Osteoblast (primary cell): ENCODE measurements at regions not wholly inside any gene's neighbourhood (a gene's known extent, or its start where the extent isn't known, plus 50 kb on each side); places are given as distances from the start of the nearest gene placed in this dataset.

Experiments used
- DNase-seq: peaks from one replicate; pipeline ENCODE4 v3.0.0; 2011; ENCODE audit warnings: low spot score, mixed read lengths; ENCODE audit not compliant: insufficient read length; ENCODE audit errors: missing footprints
- H2AFZ ChIP-seq: 2 replicates; pipeline ENCODE4 v1.6.0; 2011; ENCODE audit warnings: mild to moderate bottlenecking, low read length
- H3K27ac ChIP-seq: 2 replicates; pipeline ENCODE4 v1.5.1; 2011; ENCODE audit warnings: mild to moderate bottlenecking, low read depth, low read length, moderate library complexity
- H3K27me3 ChIP-seq: 2 replicates; pipeline ENCODE4 v1.6.0; 2012; ENCODE audit warnings: mild to moderate bottlenecking, control low read depth, inconsistent platforms, low read length, moderate library complexity; ENCODE audit not compliant: insufficient read depth
- H3K36me3 ChIP-seq: 2 replicates; pipeline ENCODE4 v1.5.1; 2011; ENCODE audit warnings: mild to moderate bottlenecking, low read length, control low read depth, moderate library complexity; ENCODE audit not compliant: insufficient read depth
- H3K4me1 ChIP-seq: 2 replicates; pipeline ENCODE4 v1.5.1; 2011; ENCODE audit warnings: mild to moderate bottlenecking, low read length, control low read depth, moderate library complexity; ENCODE audit not compliant: insufficient read depth
- H3K4me2 ChIP-seq: 2 replicates; pipeline ENCODE4 v1.6.0; 2011; ENCODE audit warnings: mild to moderate bottlenecking, low read length; ENCODE audit not compliant: insufficient read depth
- H3K4me3 ChIP-seq: fragments of 200-600 bp; sonication (generic); 3 replicates; pipeline ENCODE4 v1.5.1; 2012; ENCODE audit warnings: mild to moderate bottlenecking, low read length, inconsistent platforms; ENCODE audit not compliant: insufficient read depth
- H3K79me2 ChIP-seq: 2 replicates; pipeline ENCODE4 v1.6.0; 2012; ENCODE audit warnings: mild to moderate bottlenecking, low read length, control low read depth, inconsistent platforms; ENCODE audit not compliant: insufficient read depth
- H3K9me3 ChIP-seq: 2 replicates; pipeline ENCODE4 v1.5.1; 2011; ENCODE audit warnings: low read depth, low read length, control low read depth
- H4K20me1 ChIP-seq: 2 replicates; pipeline ENCODE4 v1.6.0; 2012; ENCODE audit warnings: mild to moderate bottlenecking, low read length, control low read depth; ENCODE audit not compliant: insufficient read depth
- CTCF ChIP-seq: IDR thresholded peaks from 2 replicates; pipeline ENCODE4 v1.5.1; 2011; ENCODE audit warnings: mild to moderate bottlenecking, low read depth, low read length, moderate library complexity; ENCODE audit errors: extremely low read depth

- Histone ChIP-seq H3K4me2 (no peak overlapping the region), H3K9me3 (no peaks in the 10 kb centered on the region), H3K27me3 (no peaks in the 10 kb centered on the region), H3K79me2 (no peaks in the 10 kb centered on the region), H3K4me3 (no peak overlapping the region), H3K27ac (no peak overlapping the region), H2AFZ (no peak overlapping the region), H3K4me1 (peaks cover 28% of the 10 kb centered on the region), H4K20me1 (no peaks in the 10 kb centered on the region), H3K36me3 (no peaks in the 10 kb centered on the region)
- DNase-seq, result no peak
- peak; percentile 72 for TF ChIP-seq CTCF
These were observed 67.2 kb upstream of the BMAL1 start for GRCh38 chr11:13210424-13210823.

GRCh38 chr11:13214276-13214675 lies 63.3 kb upstream of the BMAL1 start:
- Histone ChIP-seq H3K4me2 (no peak overlapping the region), H3K4me3 (no peak overlapping the region), H3K27ac (peak overlapping the region; percentile 98), H3K36me3 (no peaks in the 10 kb centered on the region), H4K20me1 (no peaks in the 10 kb centered on the region), H2AFZ (peak overlapping the region; percentile 37), H3K4me1 (peaks cover 41% of the 10 kb centered on the region), H3K9me3 (no peaks in the 10 kb centered on the region), H3K27me3 (no peaks in the 10 kb centered on the region), H3K79me2 (no peaks in the 10 kb centered on the region)
- no peak for DNase-seq
- no peak for TF ChIP-seq CTCF

- no peaks in the 10 kb centered on the region for H3K36me3 ChIP-seq
- H3K27ac ChIP-seq, result peak overlapping the region; percentile 98
- no peak overlapping the region for H3K4me3 ChIP-seq
- no peak for DNase-seq
- no peaks in the 10 kb centered on the region for H4K20me1 ChIP-seq
- peak overlapping the region; percentile 91 for H3K4me2 ChIP-seq
- H3K9me3 ChIP-seq, result no peaks in the 10 kb centered on the region
- no peaks in the 10 kb centered on the region for H3K79me2 ChIP-seq
- H3K27me3 ChIP-seq, result no peaks in the 10 kb centered on the region
- peaks cover 49% of the 10 kb centered on the region for H3K4me1 ChIP-seq
- no peak overlapping the region for H2AFZ ChIP-seq
- no peak for TF ChIP-seq CTCF
These were observed 62.4 kb upstream of the BMAL1 start for GRCh38 chr11:13215149-13215548.

- Histone ChIP-seq H3K36me3 (no peaks in the 10 kb centered on the region), H3K79me2 (no peaks in the 10 kb centered on the region), H2AFZ (peak overlapping the region; percentile 80), H3K9me3 (no peaks in the 10 kb centered on the region), H3K4me2 (peak overlapping the region; percentile 91), H3K4me1 (peaks cover 49% of the 10 kb centered on the region), H4K20me1 (no peaks in the 10 kb centered on the region), H3K4me3 (peak overlapping the region; percentile 60), H3K27ac (peak overlapping the region; percentile 98), H3K27me3 (no peaks in the 10 kb centered on the region)
- no peak for TF ChIP-seq CTCF
- DNase-seq, result peak; percentile 91
These were observed 61.4 kb upstream of the BMAL1 start for GRCh38 chr11:13216019-13216710.
